ENCODE measurements at regions not wholly inside any gene's neighbourhood (a gene's known extent, or its start where the extent isn't known, plus 50 kb on each side); places are given as distances from the start of the nearest gene placed in this dataset.
"Not testable (repeated sequence)": the region's sequence is repeated elsewhere in the genome, so short reads cannot be mapped to it uniquely, and the experiment has no call there.

DNA sequence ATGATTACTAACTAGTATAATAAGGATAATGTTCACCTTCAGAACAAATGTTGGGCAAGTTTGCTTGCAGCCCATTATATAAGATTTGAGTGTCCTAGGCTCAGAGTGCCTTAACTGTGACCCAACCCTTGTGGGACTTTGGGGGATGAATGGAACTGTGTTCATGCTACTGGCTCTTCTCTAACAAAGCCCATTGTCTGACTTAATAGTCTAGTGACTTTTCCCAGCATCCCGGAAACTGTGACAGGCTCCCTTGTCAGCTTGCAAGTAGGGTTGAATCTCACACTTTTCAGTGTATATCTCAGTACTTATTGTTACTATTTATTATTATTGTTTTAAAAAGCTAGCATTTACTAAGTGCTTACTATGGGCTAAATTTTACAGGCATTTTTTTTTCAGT lies 729.2 kb downstream of the PRIM2 start:
- TF ChIP-seq CTCF (IDR thresholded peaks at IDR 0.05); ZFX (IDR thresholded peaks at IDR 0.05; ENCODE audit: borderline replicate concordance): not testable (repeated sequence)

Measured in 22Rv1 (cell line).